H1 (cell line): ENCODE measurements at regions not wholly inside any gene's neighbourhood (a gene's known extent, or its start where the extent isn't known, plus 50 kb on each side); places are given as distances from the start of the nearest gene placed in this dataset.

ENCODE experiments used
- CTCF ChIA-PET: fragments of 300-600 bp; sonication (Branson Sonifier 250); formaldehyde crosslinking; loops from one replicate; lab custom pipeline; 2021; ENCODE audit not compliant: partially characterized antibody; lab: Charles Lee
- POLR2A ChIA-PET: fragments of 300-600 bp; sonication (Branson Sonifier 250); formaldehyde crosslinking; loops from one replicate; lab custom pipeline; 2021; ENCODE audit warnings: inconsistent platforms; ENCODE audit not compliant: partially characterized antibody; lab: Charles Lee
- DNase-seq, 2 experiments: peaks; one replicate each; pipeline versions ENCODE4 v3.0.0 to v3.0.0-alpha.2; 2010 to 2022; ENCODE audit warnings: low spot score in 2 of 2, low read depth in 1 of 2, mixed read lengths in 1 of 2
- FAIRE-seq: peaks from 2 replicates; lab custom pipeline; 2011; peaks lifted over from hg19 to GRCh38; lab: Jason Lieb, UNC
- H2AFZ ChIP-seq: 2 replicates; pipeline ENCODE4 v1.8.1; 2012; ENCODE audit warnings: low read length, inconsistent platforms
- H2AK5ac ChIP-seq: 2 replicates; pipeline ENCODE4 v1.6.1; 2013; ENCODE audit warnings: low read depth, low read length
- H2BK120ac ChIP-seq: replicated peaks from 2 replicates; pipeline ENCODE3; 2013; ENCODE audit warnings: low read depth, low read length, inconsistent platforms
- H2BK12ac ChIP-seq: 2 replicates; pipeline ENCODE4 v1.6.1; 2013; ENCODE audit warnings: low read depth, low read length
- H2BK15ac ChIP-seq: 2 replicates; pipeline ENCODE4 v1.6.1; 2013; ENCODE audit warnings: low read length
- H2BK20ac ChIP-seq: 2 replicates; pipeline ENCODE4 v1.6.1; 2013; ENCODE audit warnings: low read length
- H2BK5ac ChIP-seq: 2 replicates; pipeline ENCODE4 v1.6.1; 2013; ENCODE audit warnings: low read depth, low read length
- H3K14ac ChIP-seq: 2 replicates; pipeline ENCODE4 v1.6.1; 2013; ENCODE audit warnings: inconsistent platforms; ENCODE audit not compliant: insufficient read length
- H3K18ac ChIP-seq: 2 replicates; pipeline ENCODE4 v1.6.1; 2013; ENCODE audit warnings: low read length; ENCODE audit errors: extremely low read depth
- H3K23ac ChIP-seq: 2 replicates; pipeline ENCODE4 v1.6.1; 2013; ENCODE audit warnings: inconsistent platforms; ENCODE audit not compliant: insufficient read length
- H3K23me2 ChIP-seq: 2 replicates; pipeline ENCODE4 v1.6.1; 2013; ENCODE audit warnings: low read depth, low read length
- H3K27ac ChIP-seq: 2 replicates; pipeline ENCODE4 v1.6.1; 2011; ENCODE audit warnings: low read depth, low read length, inconsistent platforms
- H3K27me3 ChIP-seq, 4 experiments: replicated peaks in 1 of 4; 1 replicate in 1 of 4; 2 replicates in 3 of 4; pipeline versions ENCODE4 v1.6.1 to v1.8.1; 2011 to 2013; ENCODE audit warnings: low read length in 3 of 4, mild to moderate bottlenecking in 3 of 4, inconsistent platforms in 2 of 4, mixed read lengths in 2 of 4, moderate library complexity in 1 of 4; ENCODE audit not compliant: control insufficient read depth in 3 of 4, insufficient read depth in 3 of 4; ENCODE audit errors: extremely low read depth in 1 of 4
- H3K36me3 ChIP-seq, 4 experiments: 2 replicates each; pipeline versions ENCODE4 v1.6.1 to v1.8.1; 2011 to 2013; ENCODE audit warnings: mild to moderate bottlenecking in 4 of 4, low read length in 3 of 4, moderate library complexity in 2 of 4, control low read depth in 1 of 4, inconsistent platforms in 1 of 4; ENCODE audit not compliant: insufficient read depth in 4 of 4, control insufficient read depth in 2 of 4
- H3K4ac ChIP-seq: replicated peaks from 2 replicates; pipeline ENCODE3; 2013; ENCODE audit warnings: low read length, low read depth, mixed read lengths, inconsistent platforms; ENCODE audit not compliant: insufficient read length
- H3K4me1 ChIP-seq, 4 experiments: replicated peaks in 1 of 4; 1 replicate in 1 of 4; 2 replicates in 3 of 4; pipeline versions ENCODE4 v1.6.1 to v1.8.1; 2011 to 2013; ENCODE audit warnings: low read length in 3 of 4, inconsistent platforms in 2 of 4, mixed read lengths in 1 of 4; ENCODE audit not compliant: insufficient read depth in 4 of 4, control insufficient read depth in 3 of 4
- H3K4me2 ChIP-seq, 2 experiments: 2 replicates each; pipeline versions ENCODE4 v1.6.1 to v1.8.1; 2011 to 2013; ENCODE audit warnings: low read depth in 2 of 2, low read length in 2 of 2, control low read depth in 1 of 2, inconsistent platforms in 1 of 2, mild to moderate bottlenecking in 1 of 2; ENCODE audit not compliant: insufficient read depth in 1 of 2
- H3K4me3 ChIP-seq, 4 experiments: fragments of 200-600, 300-600 bp in 1 of 4; sonication (generic), shearing (Covaris generic), sonication (Bioruptor Twin) in 1 of 4; 2 replicates each; pipeline versions ENCODE4 v1.5.1 to v1.8.1; 2011 to 2016; ENCODE audit warnings: low read length in 4 of 4, low read depth in 3 of 4, control low read depth in 2 of 4, inconsistent platforms in 2 of 4, mild to moderate bottlenecking in 2 of 4, mixed read lengths in 1 of 4, moderate library complexity in 1 of 4; ENCODE audit not compliant: insufficient read depth in 2 of 4; ENCODE audit errors: extremely low read depth in 1 of 4
- H3K56ac ChIP-seq: replicated peaks from 2 replicates; pipeline ENCODE3; 2013; ENCODE audit warnings: low read depth, mild to moderate bottlenecking, mixed read lengths, low read length, inconsistent platforms; ENCODE audit not compliant: insufficient read length
- H3K79me1 ChIP-seq: 2 replicates; pipeline ENCODE4 v1.6.1; 2013; ENCODE audit warnings: low read depth, low read length, control low read depth
- H3K79me2 ChIP-seq, 2 experiments: 2 replicates each; pipeline versions ENCODE4 v1.6.1 to v1.8.1; 2012 to 2013; ENCODE audit warnings: low read length in 2 of 2, mild to moderate bottlenecking in 2 of 2, inconsistent platforms in 1 of 2; ENCODE audit not compliant: insufficient read depth in 2 of 2, control insufficient read depth in 1 of 2
- H3K9ac ChIP-seq, 4 experiments: replicated peaks in 1 of 4; 1 replicate in 1 of 4; 2 replicates in 3 of 4; pipeline versions ENCODE4 v1.6.1 to v1.8.1; 2011 to 2013; ENCODE audit warnings: low read depth in 3 of 4, low read length in 3 of 4, control low read depth in 2 of 4, mild to moderate bottlenecking in 2 of 4, moderate library complexity in 2 of 4, inconsistent platforms in 1 of 4; ENCODE audit errors: extremely low read depth in 1 of 4
- H3K9me3 ChIP-seq, 2 experiments: 2 replicates each; pipeline versions ENCODE4 v1.6.1 to v1.8.1; 2012 to 2013; ENCODE audit warnings: mild to moderate bottlenecking in 2 of 2, moderate library complexity in 2 of 2, control low read depth in 1 of 2, inconsistent platforms in 1 of 2, low read depth in 1 of 2, low read length in 1 of 2, mixed read lengths in 1 of 2; ENCODE audit not compliant: insufficient read depth in 2 of 2
- H4K20me1 ChIP-seq, 2 experiments: replicated peaks in 1 of 2; 2 replicates each; pipeline versions ENCODE3 to v1.8.1; 2011 to 2013; ENCODE audit warnings: inconsistent platforms in 2 of 2, low read length in 2 of 2, mild to moderate bottlenecking in 1 of 2; ENCODE audit not compliant: insufficient read depth in 2 of 2, control insufficient read depth in 1 of 2
- H4K5ac ChIP-seq: 2 replicates; pipeline ENCODE4 v1.6.1; 2013; ENCODE audit warnings: low read length, low read depth, mixed read lengths, inconsistent platforms; ENCODE audit not compliant: insufficient read length
- H4K8ac ChIP-seq: 2 replicates; pipeline ENCODE4 v1.8.0; 2013; ENCODE audit warnings: mild to moderate bottlenecking, moderate library complexity, low read length, inconsistent platforms; ENCODE audit not compliant: insufficient read depth; ENCODE audit errors: extremely low read depth
- H4K91ac ChIP-seq: replicated peaks from 2 replicates; pipeline ENCODE3; 2013; ENCODE audit warnings: low read length, mixed read lengths, inconsistent platforms; ENCODE audit not compliant: insufficient read length
- CHD2 ChIP-seq: IDR thresholded peaks from 2 replicates; pipeline ENCODE4 v1.6.1; 2012; ENCODE audit warnings: low read length, improper control_type of control experiment
- RBBP5 ChIP-seq: IDR thresholded peaks from 2 replicates; pipeline ENCODE4 v1.7.1; 2012; ENCODE audit warnings: low read depth, mild to moderate bottlenecking, inconsistent platforms, low read length, moderate library complexity, borderline replicate concordance
- RNF2 ChIP-seq: fragments of 200-900, 300-1000 bp; sonication (generic); IDR thresholded peaks from 2 replicates; pipeline ENCODE4 v1.7.1; 2016; ENCODE audit warnings: borderline replicate concordance, low read depth, mild to moderate bottlenecking, antibody characterized with exemption, low read length; ENCODE audit not compliant: poor library complexity, severe bottlenecking; ENCODE audit errors: missing control alignments
- SUZ12 ChIP-seq: fragments of 200-600 bp; sonication (generic); IDR thresholded peaks from 2 replicates; pipeline ENCODE4 v1.6.1; 2012; ENCODE audit warnings: mild to moderate bottlenecking, inconsistent platforms, low read length, moderate library complexity, mixed read lengths
- YY1 ChIP-seq: IDR thresholded peaks from 2 replicates; pipeline ENCODE4 v1.6.1; 2011; ENCODE audit warnings: low read depth, mild to moderate bottlenecking, low read length
- WGBS, 2 experiments: shearing (Covaris generic) in 1 of 2; methylation state at CpG; one replicate each; pipeline versions ENCODE4 v1.1.6 to v1.1.7; 2013 to 2015; ENCODE audit warnings: low lambda C conversion rate in 2 of 2, mixed read lengths in 2 of 2, inconsistent platforms in 1 of 2, low coverage in 1 of 2, missing lambda C conversion rate in 1 of 2; ENCODE audit not compliant: insufficient replicate concordance in 2 of 2, insufficient coverage in 1 of 2, insufficient read length in 1 of 2; ENCODE audit errors: extremely low coverage in 1 of 2, missing lambda C conversion rate in 1 of 2; 5-methylcytosine and 5-hydroxymethylcytosine counted together

DNA sequence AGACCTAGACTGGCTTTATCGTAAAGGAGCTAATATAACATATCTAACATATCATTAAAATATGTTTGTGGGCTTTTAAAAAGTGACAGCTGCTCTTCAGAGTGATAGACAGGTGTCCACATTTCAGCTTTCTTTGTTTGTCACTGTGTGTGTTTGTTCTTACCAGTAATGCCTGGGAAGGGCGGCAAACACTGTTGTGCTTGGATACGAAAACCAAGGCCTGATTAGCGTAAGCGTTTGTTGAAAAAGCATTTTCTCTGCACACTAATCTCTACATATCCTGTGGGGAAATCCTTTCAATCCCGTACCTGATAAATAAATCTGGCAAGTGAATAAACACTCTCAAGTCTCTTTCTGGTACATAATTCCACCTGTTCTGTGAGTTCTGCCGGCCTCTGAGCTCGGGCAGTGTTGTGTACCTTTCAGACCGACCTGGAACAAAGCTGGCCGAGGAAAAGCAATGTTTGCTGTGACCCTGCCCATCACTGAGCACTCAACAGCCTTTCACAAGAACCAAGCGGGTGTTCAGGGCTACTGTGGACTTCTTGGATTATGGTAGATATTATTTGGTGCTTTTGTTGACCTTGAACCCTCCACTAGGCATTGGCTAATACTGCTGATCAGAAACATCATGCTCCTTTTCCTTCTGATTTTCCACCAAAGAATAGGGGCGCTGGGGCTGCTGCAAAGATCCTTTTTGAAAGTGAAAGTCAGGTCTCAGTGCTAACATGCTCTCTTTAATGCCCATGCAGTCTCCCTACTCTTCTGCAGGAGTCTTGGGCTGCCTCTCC lies 100.4 kb downstream of the CD83 start:
- Histone ChIP-seq H3K9me3 (no peaks in the 10 kb centered on the region), H3K79me2 (no peaks in the 10 kb centered on the region), H3K9ac (no peak overlapping the region), H3K4me3 (no peak overlapping the region), H2AFZ (no peak overlapping the region), H2BK5ac (no peak overlapping the region), H3K27ac (no peak overlapping the region), H3K4me2 (no peak overlapping the region), H3K18ac (no peak overlapping the region), H3K23ac (no peak overlapping the region), H3K23me2 (no peaks in the 10 kb centered on the region), H2BK20ac (no peak overlapping the region), H2BK15ac (no peak overlapping the region), H4K5ac (no peak overlapping the region), H3K4ac (no peak overlapping the region), H2BK12ac (no peak overlapping the region), H3K79me1 (no peaks in the 10 kb centered on the region), H3K14ac (no peak overlapping the region)
- no peak for DNase-seq
- POLR2A ChIA-PET: interaction anchor here (0.6 kb wide), 1 partner anchor 30 kb away, joined by 3 read pairs; no protein-coding TSS in a partner anchor
- TF ChIP-seq SUZ12 (no peak), RNF2 (no peak), RBBP5 (no peak), YY1 (no peak), CHD2 (no peak)
- TF ChIP-seq, all 59 proteins: peak for 0
- CTCF ChIA-PET: interaction anchor here (1.2 to 1.7 kb wide), 4 partner anchors 35 to 485 kb away, joined by 3 to 4 read pairs (median 3); no protein-coding TSS in a partner anchor
- Histone ChIP-seq H4K8ac (no peak overlapping the region), H3K36me3 (no peaks in the 10 kb centered on the region), H4K20me1 (no peaks in the 10 kb centered on the region), H2BK120ac (no peak overlapping the region), H4K91ac (no peak overlapping the region), H3K27me3 (peaks cover 0 to 4% (median 3%) of the 10 kb centered on the region in 4 experiments; a peak in 3 of 7 replicates), H2AK5ac (no peak overlapping the region), H3K56ac (no peak overlapping the region), H3K4me1 (no peaks in the 10 kb centered on the region)
- FAIRE-seq: no peak
- WGBS, 2 experiments: 90% methylated on average over 12 of the region's 12 CpGs; no CpG with 5 or more reads in 1 of the 2 experiments
